GM19239 (cell line): ENCODE measurements at regions not wholly inside any gene's neighbourhood (a gene's known extent, or its start where the extent isn't known, plus 50 kb on each side); places are given as distances from the start of the nearest gene placed in this dataset.

Experiments
- DNase-seq: peaks from one replicate; pipeline ENCODE4 v3.0.0; 2011; ENCODE audit warnings: low spot score; ENCODE audit not compliant: insufficient read length
- FAIRE-seq: peaks from 2 replicates; lab custom pipeline; 2011; peaks lifted over from hg19 to GRCh38; lab: Jason Lieb, UNC

GRCh38 chr15:94026458-94027304, 204.7 kb upstream of the MCTP2 start:
- FAIRE-seq (no peak), DNase-seq (no peak)

- DNase-seq (no peak), FAIRE-seq (no peak)
Measured at GRCh38 chr15:94023531-94023930, 207.8 kb upstream of the MCTP2 start.

- no peak for FAIRE-seq
Measured at GRCh38 chr15:94021621-94022320, 209.6 kb upstream of the MCTP2 start.

GRCh38 chr15:94019062-94019461, 212.3 kb upstream of the MCTP2 start:
- no peak for FAIRE-seq

More at GRCh38 chr15:94021621-94022320, 209.6 kb upstream of the MCTP2 start:
- no peak for DNase-seq

GRCh38 chr15:94015324-94015723, 216.0 kb upstream of the MCTP2 start:
- FAIRE-seq (no peak), DNase-seq (no peak)

More at GRCh38 chr15:94019062-94019461, 212.3 kb upstream of the MCTP2 start:
- DNase-seq, result no peak

GRCh38 chr15:94008104-94009074, 223.0 kb upstream of the MCTP2 start:
- no peak for FAIRE-seq
- no peak for DNase-seq

- FAIRE-seq (no peak), DNase-seq (no peak)
Measured at GRCh38 chr15:94004697-94005096, 226.7 kb upstream of the MCTP2 start.

- FAIRE-seq, result no peak
- no peak for DNase-seq
Measured at GRCh38 chr15:94002041-94002440, 229.3 kb upstream of the MCTP2 start.

GRCh38 chr15:94001255-94001801, 230.0 kb upstream of the MCTP2 start:
- DNase-seq, result no peak
- FAIRE-seq, result no peak

- FAIRE-seq, result no peak
- DNase-seq, result no peak
Measured at GRCh38 chr15:94000606-94001005, 230.8 kb upstream of the MCTP2 start.

GRCh38 chr15:93997071-93997658, 234.2 kb upstream of the MCTP2 start:
- FAIRE-seq, result no peak
- no peak for DNase-seq

GRCh38 chr15:93989440-93989998, 241.8 kb upstream of the MCTP2 start:
- FAIRE-seq, result no peak
- no peak for DNase-seq

- no peak for FAIRE-seq
- no peak for DNase-seq
Measured at GRCh38 chr15:93987068-93987467, 244.3 kb upstream of the MCTP2 start.

- DNase-seq (no peak), FAIRE-seq (no peak)
Measured at GRCh38 chr15:93986400-93986984, 244.9 kb upstream of the MCTP2 start.

- DNase-seq (no peak), FAIRE-seq (no peak)
Measured at GRCh38 chr15:93985925-93986324, 245.4 kb upstream of the MCTP2 start.

- no peak for DNase-seq
- no peak for FAIRE-seq
Measured at GRCh38 chr15:93985176-93985575, 246.2 kb upstream of the MCTP2 start.

- DNase-seq (no peak), FAIRE-seq (no peak)
Measured at GRCh38 chr15:93983526-93983925, 247.8 kb upstream of the MCTP2 start.

GRCh38 chr15:93982226-93982727, 249.1 kb upstream of the MCTP2 start:
- FAIRE-seq, result no peak

GRCh38 chr15:93981706-93982105, 249.7 kb upstream of the MCTP2 start:
- no peak for DNase-seq
- FAIRE-seq, result no peak

More at GRCh38 chr15:93982226-93982727, 249.1 kb upstream of the MCTP2 start:
- no peak for DNase-seq
